GM18511 (cell line): ENCODE measurements at regions not wholly inside any gene's neighbourhood (a gene's known extent, or its start where the extent isn't known, plus 50 kb on each side); places are given as distances from the start of the nearest gene placed in this dataset.

Source experiments
- ATAC-seq: cut with Tn5 transposase; IDR thresholded peaks from one replicate; pipeline ENCODE4 v1.9.1; 2021; ENCODE audit warnings: mild to moderate bottlenecking, moderate library complexity; ENCODE audit not compliant: unreplicated experiment

GRCh38 chr3:99376926-99377325 lies 261.5 kb upstream of the COL8A1 start:
- no peak for ATAC-seq

GRCh38 chr3:99373846-99374210 lies 264.6 kb upstream of the COL8A1 start:
- no peak for ATAC-seq

GRCh38 chr3:99373088-99373845 lies 265.1 kb upstream of the COL8A1 start:
- ATAC-seq: no peak

GRCh38 chr3:99366663-99367429 lies 271.5 kb upstream of the COL8A1 start:
- ATAC-seq: no peak

GRCh38 chr3:99365979-99366378 lies 272.4 kb upstream of the COL8A1 start:
- no peak for ATAC-seq

GRCh38 chr3:99365396-99365795 lies 273.0 kb upstream of the COL8A1 start:
- ATAC-seq: no peak

- ATAC-seq: no peak
Measured at GRCh38 chr3:99357131-99357530, 281.3 kb upstream of the COL8A1 start.

- ATAC-seq: no peak
Measured at GRCh38 chr3:99356696-99357095, 281.7 kb upstream of the COL8A1 start.

- ATAC-seq: peak; percentile 57
Measured at GRCh38 chr3:99355465-99355864, 282.9 kb upstream of the COL8A1 start.

GRCh38 chr3:99352811-99353210 lies 285.6 kb upstream of the COL8A1 start:
- ATAC-seq: no peak

GRCh38 chr3:99351122-99351521 lies 287.3 kb upstream of the COL8A1 start:
- ATAC-seq: no peak

GRCh38 chr3:99348451-99348850 lies 289.9 kb upstream of the COL8A1 start:
- no peak for ATAC-seq

- ATAC-seq: no peak
Measured at GRCh38 chr3:99344216-99344615, 294.2 kb upstream of the COL8A1 start.

GRCh38 chr3:99342383-99342782 lies 296.0 kb upstream of the COL8A1 start:
- ATAC-seq: no peak

- ATAC-seq: no peak
Measured at GRCh38 chr3:99339222-99339621, 299.2 kb upstream of the COL8A1 start.

- no peak for ATAC-seq
Measured at GRCh38 chr3:99332718-99333117, 305.7 kb upstream of the COL8A1 start.

GRCh38 chr3:99332276-99332675 lies 306.1 kb upstream of the COL8A1 start:
- no peak for ATAC-seq

- ATAC-seq: no peak
Measured at GRCh38 chr3:99330924-99331532, 307.4 kb upstream of the COL8A1 start.

- no peak for ATAC-seq
Measured at GRCh38 chr3:99330281-99330680, 308.1 kb upstream of the COL8A1 start.

GRCh38 chr3:99325402-99325801 lies 313.0 kb upstream of the COL8A1 start:
- no peak for ATAC-seq

- ATAC-seq: no peak
Measured at GRCh38 chr3:99324636-99325203, 313.7 kb upstream of the COL8A1 start.

GRCh38 chr3:99323940-99324339 lies 314.5 kb upstream of the COL8A1 start:
- no peak for ATAC-seq
